ENCODE measurements at regions not wholly inside any gene's neighbourhood (a gene's known extent, or its start where the extent isn't known, plus 50 kb on each side); places are given as distances from the start of the nearest gene placed in this dataset.

DNA sequence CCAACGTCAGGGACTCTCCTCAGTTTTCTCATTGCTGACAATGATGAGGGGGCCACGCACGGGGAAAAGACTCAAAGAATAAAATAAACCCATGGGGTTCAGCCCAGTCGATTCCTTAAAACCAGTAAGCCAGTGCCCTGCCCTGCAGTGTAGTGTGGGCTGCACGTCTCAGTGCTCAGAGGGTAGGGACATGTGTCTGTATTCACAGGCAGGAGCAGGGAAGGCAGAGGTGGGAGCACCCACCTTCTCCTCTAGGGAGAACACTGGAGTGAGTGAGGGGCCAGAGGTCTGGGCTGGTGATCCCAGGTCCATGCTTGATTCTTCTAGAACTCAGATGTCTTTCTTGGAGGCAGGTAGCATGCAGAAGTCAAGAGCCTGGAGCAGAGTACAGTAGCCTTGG is 303.6 kb downstream of the MATN1 start:
- no peak overlapping the region for H3K9ac ChIP-seq (ENCODE audit: low read length)
- H3K27me3 ChIP-seq (ENCODE audit: control insufficient read depth, insufficient read depth, low read length): no peaks in the 10 kb centered on the region
- H3K9me3 ChIP-seq (ENCODE audit: control insufficient read depth, low read depth, low read length): no peaks in the 10 kb centered on the region
- H3K4me3 ChIP-seq (ENCODE audit: low read length): no peak overlapping the region
- no peaks in the 10 kb centered on the region for H3K36me3 ChIP-seq (ENCODE audit: control insufficient read depth, low read depth, low read length)
- H3K4me1 ChIP-seq (ENCODE audit: control insufficient read depth, low read depth, low read length): no peaks in the 10 kb centered on the region
- H3K27ac ChIP-seq (ENCODE audit: low read length): no peak overlapping the region

DNA sequence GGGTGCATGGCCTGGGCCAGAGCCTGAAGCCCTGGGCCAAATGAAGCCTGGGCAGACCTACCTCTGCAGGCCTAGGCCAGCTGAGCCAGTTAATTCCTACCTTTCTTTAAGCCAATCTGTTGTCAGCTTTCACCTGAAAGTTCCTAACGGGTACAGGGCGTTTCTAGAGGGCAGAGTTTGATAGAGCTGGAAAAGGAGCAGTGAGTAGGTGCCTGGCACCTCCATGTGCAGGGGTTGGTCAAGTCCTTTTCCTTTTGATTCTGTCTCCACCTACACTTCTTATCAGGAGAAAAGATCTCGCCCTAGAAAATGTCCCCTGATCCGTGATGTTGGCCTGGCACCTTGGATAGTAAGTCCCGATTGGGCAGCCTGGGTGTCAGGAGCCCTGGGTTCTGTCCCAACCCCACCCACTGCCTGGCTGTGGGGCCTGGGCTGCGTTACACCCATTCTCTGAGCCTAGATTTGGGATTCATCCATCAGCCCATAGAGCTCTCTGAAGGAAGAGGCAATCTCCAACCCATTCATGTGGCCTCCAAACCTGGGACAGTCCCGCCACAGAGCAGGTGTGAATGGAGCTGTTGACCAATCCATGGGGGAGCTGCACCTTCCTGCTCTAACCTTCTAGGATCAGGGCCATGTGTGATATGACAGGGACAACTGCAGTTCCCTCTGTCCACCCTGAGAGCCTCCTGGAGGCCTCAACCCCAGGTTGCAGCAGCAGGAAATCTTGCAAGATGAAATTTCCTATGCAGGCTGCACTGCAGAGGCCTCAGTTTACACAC is 304.3 kb downstream of the MATN1 start:
- no peaks in the 10 kb centered on the region for H3K9me3 ChIP-seq (ENCODE audit: control insufficient read depth, low read depth, low read length)
- no peaks in the 10 kb centered on the region for H3K36me3 ChIP-seq (ENCODE audit: control insufficient read depth, low read depth, low read length)
- no peak overlapping the region for H3K4me3 ChIP-seq (ENCODE audit: low read length)
- no peaks in the 10 kb centered on the region for H3K27me3 ChIP-seq (ENCODE audit: control insufficient read depth, insufficient read depth, low read length)
- H3K27ac ChIP-seq (ENCODE audit: low read length): no peak overlapping the region
- H3K9ac ChIP-seq (ENCODE audit: low read length): no peak overlapping the region
- H3K4me1 ChIP-seq (ENCODE audit: control insufficient read depth, low read depth, low read length): no peaks in the 10 kb centered on the region

DNA sequence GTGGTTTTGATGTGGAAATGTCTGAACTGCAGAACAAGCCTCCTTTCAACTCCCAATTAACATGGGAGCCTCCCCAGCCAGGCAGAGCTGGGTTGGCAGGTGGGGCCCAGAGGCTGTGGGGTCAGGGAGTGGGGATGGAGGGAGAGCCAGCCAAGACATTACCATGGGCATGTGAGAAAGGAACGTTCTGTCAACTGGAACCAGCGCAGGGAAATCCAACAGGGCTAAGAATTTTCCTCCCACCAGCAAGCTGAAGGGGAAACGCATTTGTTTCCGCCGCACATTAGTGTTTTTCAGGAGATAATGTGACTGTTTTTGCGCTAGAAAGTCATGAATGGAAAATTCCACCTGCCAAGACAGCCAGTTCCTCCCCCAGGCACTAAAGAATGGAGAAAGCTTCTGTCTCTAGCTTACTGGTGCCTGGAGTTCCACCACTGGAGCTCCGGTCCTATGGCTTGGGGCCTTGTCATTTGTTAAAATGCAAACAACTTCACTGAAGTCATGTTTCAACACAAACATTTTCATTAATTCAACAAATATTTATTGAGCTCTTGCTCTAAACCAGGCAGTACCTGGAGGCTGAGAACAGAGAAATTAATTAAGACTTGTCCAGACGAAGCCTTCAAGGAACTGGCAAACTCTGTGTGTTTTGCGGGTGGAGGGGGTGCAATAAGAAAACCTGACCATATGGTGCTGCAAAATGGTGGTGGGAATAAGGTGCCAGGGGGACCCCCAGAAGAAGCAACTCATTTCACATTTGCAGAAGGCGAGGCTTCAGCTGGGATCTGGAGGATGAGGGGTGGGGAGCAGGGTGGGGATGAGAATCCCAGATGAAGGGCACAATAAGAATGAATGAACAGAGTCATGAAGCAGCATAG is 305.1 kb downstream of the MATN1 start:
- Histone ChIP-seq H3K4me3 (ENCODE audit: low read length) (no peak overlapping the region), H3K9me3 (ENCODE audit: control insufficient read depth, low read depth, low read length) (no peaks in the 10 kb centered on the region), H3K4me1 (ENCODE audit: control insufficient read depth, low read depth, low read length) (no peaks in the 10 kb centered on the region), H3K27me3 (ENCODE audit: control insufficient read depth, insufficient read depth, low read length) (no peaks in the 10 kb centered on the region), H3K36me3 (ENCODE audit: control insufficient read depth, low read depth, low read length) (no peaks in the 10 kb centered on the region), H3K27ac (ENCODE audit: low read length) (no peak overlapping the region), H3K9ac (ENCODE audit: low read length) (no peak overlapping the region)

DNA sequence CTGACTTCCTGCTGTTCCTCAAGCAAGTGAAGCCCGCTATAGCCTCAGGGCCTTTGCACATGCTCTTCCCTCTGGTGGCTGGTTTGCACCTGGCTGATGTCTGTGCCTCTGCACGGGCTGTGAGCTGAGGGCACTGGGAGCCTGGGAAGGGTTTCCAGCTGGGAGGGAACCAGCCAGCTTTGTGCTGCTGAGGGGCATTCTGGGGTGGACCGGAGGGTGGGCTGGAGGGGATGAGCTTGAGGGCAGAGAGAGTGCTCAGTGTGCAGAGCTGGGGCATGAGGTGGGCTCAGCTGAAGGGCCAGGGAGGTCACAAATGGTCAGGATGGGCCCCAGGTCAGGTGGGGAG is 305.7 kb downstream of the MATN1 start:
- Histone ChIP-seq H3K27me3 (ENCODE audit: control insufficient read depth, insufficient read depth, low read length) (no peaks in the 10 kb centered on the region), H3K9me3 (ENCODE audit: control insufficient read depth, low read depth, low read length) (no peaks in the 10 kb centered on the region), H3K27ac (ENCODE audit: low read length) (no peak overlapping the region), H3K4me1 (ENCODE audit: control insufficient read depth, low read depth, low read length) (no peaks in the 10 kb centered on the region), H3K9ac (ENCODE audit: low read length) (no peak overlapping the region), H3K4me3 (ENCODE audit: low read length) (no peak overlapping the region), H3K36me3 (ENCODE audit: control insufficient read depth, low read depth, low read length) (no peaks in the 10 kb centered on the region)

DNA sequence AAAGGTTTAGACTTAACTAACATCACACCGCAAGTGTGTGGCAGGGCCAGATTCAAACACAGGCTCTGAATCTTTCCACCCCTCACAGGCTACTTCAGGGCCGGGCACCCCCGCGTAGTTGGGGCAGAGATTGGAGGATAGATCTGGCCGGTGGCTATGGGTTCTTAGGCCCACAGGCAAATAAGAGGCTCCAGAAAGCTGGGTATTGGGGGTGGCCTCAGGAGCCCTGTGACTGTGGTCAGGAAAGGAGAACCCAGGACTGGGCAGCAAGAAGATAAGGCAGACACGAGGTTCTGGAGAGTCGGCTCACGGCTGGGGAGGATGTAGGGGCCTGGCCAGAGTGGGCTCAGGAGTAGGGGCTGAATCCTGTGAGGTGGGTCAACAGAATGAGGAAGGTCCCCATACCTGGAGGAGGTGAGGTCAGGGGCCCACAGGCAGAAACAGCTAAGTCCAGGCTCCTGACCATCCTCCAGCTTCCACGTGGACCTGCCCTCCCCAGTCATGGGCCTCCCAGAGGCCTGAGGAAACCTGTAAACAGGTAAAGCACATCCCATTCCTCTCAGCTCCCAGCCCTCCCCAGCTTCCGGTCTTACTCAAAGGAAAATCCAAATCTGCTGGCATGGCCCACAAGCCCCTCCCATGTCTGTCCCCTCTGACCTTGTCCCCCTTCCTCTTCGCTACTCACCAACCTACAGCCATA is 306.2 kb downstream of the MATN1 start:
- Histone ChIP-seq H3K27ac (ENCODE audit: low read length) (no peak overlapping the region), H3K4me1 (ENCODE audit: control insufficient read depth, low read depth, low read length) (no peaks in the 10 kb centered on the region), H3K36me3 (ENCODE audit: control insufficient read depth, low read depth, low read length) (no peaks in the 10 kb centered on the region), H3K4me3 (ENCODE audit: low read length) (no peak overlapping the region), H3K27me3 (ENCODE audit: control insufficient read depth, insufficient read depth, low read length) (no peaks in the 10 kb centered on the region), H3K9ac (ENCODE audit: low read length) (no peak overlapping the region), H3K9me3 (ENCODE audit: control insufficient read depth, low read depth, low read length) (no peaks in the 10 kb centered on the region)

DNA sequence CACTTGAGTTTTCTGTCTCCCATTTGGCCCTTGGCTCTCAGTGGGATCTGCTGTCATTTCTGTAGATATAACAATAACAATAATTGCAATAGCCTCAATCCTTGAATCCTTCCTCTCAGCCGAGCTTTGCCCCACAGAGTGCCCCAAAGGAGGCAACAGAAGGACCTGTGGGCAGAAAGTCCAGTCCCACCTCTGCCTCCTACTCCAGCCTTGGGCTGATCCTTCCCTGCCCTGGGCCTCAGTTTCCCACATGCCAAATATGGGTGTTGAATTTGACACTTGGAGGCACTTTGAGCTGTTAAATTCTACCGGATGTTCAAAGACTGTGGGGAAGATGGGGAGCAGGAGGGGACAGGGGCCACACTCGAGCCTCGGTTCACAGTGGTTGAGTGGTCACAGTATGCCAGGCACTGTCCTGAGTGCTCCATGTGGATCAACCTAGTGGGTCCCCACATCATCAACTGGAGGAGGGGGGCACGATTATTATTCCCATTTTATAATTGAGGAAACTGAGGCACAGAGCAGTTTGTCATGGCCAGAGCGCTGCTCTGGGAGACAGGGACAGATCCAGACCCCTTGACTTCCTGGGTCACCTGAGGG is 307.1 kb downstream of the MATN1 start:
- H3K27me3 ChIP-seq (ENCODE audit: control insufficient read depth, insufficient read depth, low read length): no peaks in the 10 kb centered on the region

DNA sequence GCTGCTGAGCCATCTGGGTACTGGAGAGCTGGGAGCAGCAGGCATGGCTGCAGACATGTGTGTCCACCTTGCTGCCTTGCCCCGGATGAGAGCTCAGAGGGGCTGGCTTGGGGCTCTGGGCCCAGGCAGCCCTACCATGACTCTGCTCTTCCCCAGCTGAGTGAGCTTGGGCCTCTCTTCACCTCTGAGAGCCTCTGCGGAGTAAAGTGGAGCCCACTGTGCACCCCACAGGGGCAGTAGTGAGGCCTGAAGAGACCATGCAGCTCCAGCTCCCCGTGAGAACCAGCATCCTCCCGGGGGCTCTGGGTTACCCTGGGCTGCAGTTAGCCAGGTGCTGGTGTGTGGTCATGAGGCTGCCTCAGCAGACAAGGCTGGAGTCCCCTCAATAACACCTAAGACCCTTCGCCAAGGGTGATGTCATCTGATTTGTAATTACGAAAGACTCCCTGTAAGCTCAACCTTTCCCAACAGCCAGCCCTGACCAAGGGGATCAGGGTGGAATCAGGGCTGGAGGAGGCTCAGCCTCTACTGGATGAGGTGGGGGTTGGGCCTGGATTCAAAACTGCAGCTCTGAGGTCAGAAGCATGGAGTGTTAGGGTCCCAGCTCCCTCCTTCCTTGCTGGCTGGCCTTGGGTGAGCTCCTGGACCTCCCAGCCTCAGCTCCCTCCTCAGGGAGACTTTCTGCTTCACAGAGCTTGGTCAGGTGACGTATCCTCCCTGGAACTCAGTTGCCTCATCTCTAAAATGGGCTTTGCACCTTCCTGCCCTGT is 308.0 kb downstream of the MATN1 start:
- no peaks in the 10 kb centered on the region for H3K27me3 ChIP-seq (ENCODE audit: control insufficient read depth, insufficient read depth, low read length)
- H3K4me1 ChIP-seq (ENCODE audit: control insufficient read depth, low read depth, low read length): no peaks in the 10 kb centered on the region

More for the DNA sequence above, 307.1 kb downstream of the MATN1 start:
- no peaks in the 10 kb centered on the region for H3K4me1 ChIP-seq (ENCODE audit: control insufficient read depth, low read depth, low read length)
- no peak overlapping the region for H3K9ac ChIP-seq (ENCODE audit: low read length)
- H3K4me3 ChIP-seq (ENCODE audit: low read length): no peak overlapping the region
- no peaks in the 10 kb centered on the region for H3K36me3 ChIP-seq (ENCODE audit: control insufficient read depth, low read depth, low read length)
- no peak overlapping the region for H3K27ac ChIP-seq (ENCODE audit: low read length)
- no peaks in the 10 kb centered on the region for H3K9me3 ChIP-seq (ENCODE audit: control insufficient read depth, low read depth, low read length)

DNA sequence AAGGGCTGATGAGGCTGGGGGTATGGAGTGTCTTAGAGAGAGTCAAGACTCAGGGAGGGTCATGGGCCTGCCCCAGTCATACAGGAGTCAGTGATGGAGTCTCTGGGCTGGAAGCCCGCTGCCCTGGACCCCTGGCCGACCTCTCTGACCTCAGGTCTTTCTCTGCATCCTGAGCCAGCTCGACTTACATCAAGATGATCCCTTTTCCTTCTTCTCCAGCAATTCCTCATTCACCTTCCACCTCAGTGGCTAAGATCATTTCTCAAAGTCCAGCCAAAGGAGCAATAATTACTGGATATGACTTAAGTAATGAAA is 308.6 kb downstream of the MATN1 start:
- Histone ChIP-seq H3K27me3 (ENCODE audit: control insufficient read depth, insufficient read depth, low read length) (no peaks in the 10 kb centered on the region), H3K4me1 (ENCODE audit: control insufficient read depth, low read depth, low read length) (no peaks in the 10 kb centered on the region), H3K9me3 (ENCODE audit: control insufficient read depth, low read depth, low read length) (no peaks in the 10 kb centered on the region), H3K9ac (ENCODE audit: low read length) (no peak overlapping the region), H3K27ac (ENCODE audit: low read length) (no peak overlapping the region), H3K36me3 (ENCODE audit: control insufficient read depth, low read depth, low read length) (no peaks in the 10 kb centered on the region), H3K4me3 (ENCODE audit: low read length) (no peak overlapping the region)

More for the DNA sequence above, 308.0 kb downstream of the MATN1 start:
- Histone ChIP-seq H3K27ac (ENCODE audit: low read length) (no peak overlapping the region), H3K4me3 (ENCODE audit: low read length) (no peak overlapping the region), H3K9me3 (ENCODE audit: control insufficient read depth, low read depth, low read length) (no peaks in the 10 kb centered on the region), H3K9ac (ENCODE audit: low read length) (no peak overlapping the region), H3K36me3 (ENCODE audit: control insufficient read depth, low read depth, low read length) (no peaks in the 10 kb centered on the region)

DNA sequence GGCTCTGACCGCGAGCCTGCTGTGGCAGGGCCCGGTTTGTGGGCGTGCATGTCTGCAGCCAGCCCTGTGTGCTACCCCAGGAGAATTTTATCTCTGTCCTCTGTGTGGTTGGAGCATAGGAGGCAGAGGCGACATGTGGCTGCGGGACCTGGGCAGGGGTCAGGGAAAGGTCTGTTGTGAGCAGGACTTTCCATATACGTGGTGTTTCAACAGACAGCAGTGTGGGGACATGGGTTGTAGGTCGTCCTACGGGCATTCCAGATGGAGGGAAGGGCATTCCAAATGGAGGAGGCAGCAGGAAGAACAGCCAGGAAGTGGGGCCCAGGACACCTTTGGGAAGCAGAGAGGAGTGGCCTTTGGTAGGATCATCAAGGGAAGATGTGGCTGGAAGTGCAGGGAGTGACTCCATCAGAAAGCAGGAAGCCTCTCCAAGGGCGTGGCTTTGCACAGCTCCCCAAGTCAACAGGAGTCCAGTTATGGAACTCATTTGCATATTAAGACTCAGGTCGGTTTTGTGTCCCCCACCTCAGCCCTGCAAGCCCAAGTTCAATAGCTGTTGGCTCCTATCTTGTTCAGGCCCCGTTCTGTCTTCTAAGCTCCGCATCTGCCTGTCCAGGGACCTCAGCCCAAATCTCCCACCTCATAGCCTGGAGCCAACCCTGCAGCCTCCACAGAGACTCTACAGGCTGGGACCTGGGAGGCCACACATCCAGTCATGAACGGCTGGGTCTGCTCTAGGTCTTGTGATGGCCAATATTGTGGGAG is 309.1 kb downstream of the MATN1 start:
- Histone ChIP-seq H3K9ac (ENCODE audit: low read length) (no peak overlapping the region), H3K4me1 (ENCODE audit: control insufficient read depth, low read depth, low read length) (no peaks in the 10 kb centered on the region), H3K27ac (ENCODE audit: low read length) (no peak overlapping the region), H3K36me3 (ENCODE audit: control insufficient read depth, low read depth, low read length) (no peaks in the 10 kb centered on the region), H3K4me3 (ENCODE audit: low read length) (no peak overlapping the region), H3K9me3 (ENCODE audit: control insufficient read depth, low read depth, low read length) (no peaks in the 10 kb centered on the region), H3K27me3 (ENCODE audit: control insufficient read depth, insufficient read depth, low read length) (no peaks in the 10 kb centered on the region)

DNA sequence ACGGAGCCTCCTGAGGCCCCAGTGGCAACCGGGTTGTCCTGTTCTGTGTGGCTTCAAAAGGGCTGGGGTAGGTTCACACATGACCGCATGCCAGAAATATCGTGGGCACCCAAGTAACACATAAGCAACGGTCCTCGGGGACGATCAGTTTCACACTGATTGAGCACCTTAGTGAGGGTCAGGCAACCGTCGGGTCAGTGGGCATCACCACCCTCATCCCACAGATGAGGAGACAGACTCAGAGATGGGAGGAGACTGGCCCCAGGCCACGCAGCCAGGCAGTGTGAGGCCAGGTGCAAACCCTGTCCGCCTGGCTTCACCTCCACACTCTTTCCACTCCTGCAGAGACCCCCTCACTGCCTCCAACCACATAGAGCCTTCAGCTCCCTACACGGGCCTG is 309.8 kb downstream of the MATN1 start:
- Histone ChIP-seq H3K4me1 (ENCODE audit: control insufficient read depth, low read depth, low read length) (no peaks in the 10 kb centered on the region), H3K4me3 (ENCODE audit: low read length) (no peak overlapping the region), H3K27ac (ENCODE audit: low read length) (no peak overlapping the region), H3K27me3 (ENCODE audit: control insufficient read depth, insufficient read depth, low read length) (no peaks in the 10 kb centered on the region), H3K9ac (ENCODE audit: low read length) (no peak overlapping the region), H3K9me3 (ENCODE audit: control insufficient read depth, low read depth, low read length) (no peaks in the 10 kb centered on the region), H3K36me3 (ENCODE audit: control insufficient read depth, low read depth, low read length) (no peaks in the 10 kb centered on the region)

Measured in iPS-18a (cell line).